Suppressor macrophage (primary cell): ENCODE measurements at regions not wholly inside any gene's neighbourhood (a gene's known extent, or its start where the extent isn't known, plus 50 kb on each side); places are given as distances from the start of the nearest gene placed in this dataset.
"Not testable (repeated sequence)": the region's sequence is repeated elsewhere in the genome, so short reads cannot be mapped to it uniquely, and the experiment has no call there.

Experiments
- DNase-seq, 4 experiments: peaks; one replicate each; pipeline ENCODE4 v3.0.0-alpha.2; 2020 to 2022

- DNase-seq: peak in 1 of 4 experiments; percentile 0
These were observed 146.9 kb upstream of the C1QTNF3 start for GRCh38 chr5:34189752-34190411.

GRCh38 chr5:34190466-34190865, 147.5 kb upstream of the C1QTNF3 start:
- DNase-seq: peak in 1 of 4 experiments; percentile 6

GRCh38 chr5:34191279-34191744, 148.3 kb upstream of the C1QTNF3 start:
- DNase-seq: peak in 1 of 4 experiments; percentile 0

GRCh38 chr5:34192064-34192922, 149.3 kb upstream of the C1QTNF3 start:
- peak in 2 of 4 experiments; percentile 0 to 4 for DNase-seq

GRCh38 chr5:34192923-34193262, 149.9 kb upstream of the C1QTNF3 start:
- DNase-seq: not testable (repeated sequence)

GRCh38 chr5:34193297-34193696, 150.3 kb upstream of the C1QTNF3 start:
- not testable (repeated sequence) for DNase-seq

GRCh38 chr5:34193804-34194203, 150.8 kb upstream of the C1QTNF3 start:
- peak in 1 of 4 experiments; percentile 14 for DNase-seq

GRCh38 chr5:34196091-34196490, 153.1 kb upstream of the C1QTNF3 start:
- not testable (repeated sequence) for DNase-seq

- peak in 3 of 4 experiments; percentile 29 to 46 (median 46) for DNase-seq
These were observed 162.3 kb upstream of the C1QTNF3 start for GRCh38 chr5:34205347-34205746.

- not testable (repeated sequence) for DNase-seq
These were observed 174.4 kb upstream of the C1QTNF3 start for GRCh38 chr5:34217386-34217785.

- DNase-seq: not testable (repeated sequence)
These were observed 178.5 kb upstream of the C1QTNF3 start for GRCh38 chr5:34221329-34222073.

- not testable (repeated sequence) for DNase-seq
These were observed 180.1 kb upstream of the C1QTNF3 start for GRCh38 chr5:34223158-34223557.

- not testable (repeated sequence) for DNase-seq
These were observed 187.4 kb upstream of the C1QTNF3 start for GRCh38 chr5:34230402-34230801.

- not testable (repeated sequence) for DNase-seq
These were observed 200.8 kb upstream of the C1QTNF3 start for GRCh38 chr5:34243802-34244201.

- DNase-seq: peak; percentile 32 to 76 (median 62)
These were observed 201.4 kb upstream of the C1QTNF3 start for GRCh38 chr5:34244281-34245031.

GRCh38 chr5:34245032-34245394, 202.0 kb upstream of the C1QTNF3 start:
- not testable (repeated sequence) for DNase-seq

GRCh38 chr5:34245813-34246212, 202.8 kb upstream of the C1QTNF3 start:
- DNase-seq: not testable (repeated sequence)

- not testable (repeated sequence) for DNase-seq
These were observed 215.6 kb upstream of the C1QTNF3 start for GRCh38 chr5:34258598-34258997.

GRCh38 chr5:34261020-34261419, 218.0 kb upstream of the C1QTNF3 start:
- DNase-seq: not testable (repeated sequence)

GRCh38 chr5:34266151-34266550, 223.1 kb upstream of the C1QTNF3 start:
- DNase-seq: not testable (repeated sequence)

GRCh38 chr5:34296759-34297158, 253.7 kb upstream of the C1QTNF3 start:
- not testable (repeated sequence) for DNase-seq

- DNase-seq: not testable (repeated sequence)
These were observed 286.2 kb upstream of the C1QTNF3 start for GRCh38 chr5:34329201-34329600.
